ENCODE measurements at regions not wholly inside any gene's neighbourhood (a gene's known extent, or its start where the extent isn't known, plus 50 kb on each side); places are given as distances from the start of the nearest gene placed in this dataset.

- H4K20me1 ChIP-seq (ENCODE audit: insufficient read depth, low read length) = no peaks in the 10 kb centered on the region
- H3K4me1 ChIP-seq (ENCODE audit: control insufficient read depth, insufficient read depth, low read length) = peaks cover 6% of the 10 kb centered on the region; the same call in 1 of the 2 replicates
- H2BK15ac ChIP-seq (ENCODE audit: low read depth, low read length) = 0 out of 3 replicates have a peak overlapping the region, but pooled peaks have one; percentile 9
- H3K23ac ChIP-seq (ENCODE audit: low read depth, low read length) = no peak overlapping the region
- peak overlapping the region; percentile 76 for H4K5ac ChIP-seq (ENCODE audit: low read depth, low read length)
- peak overlapping the region; percentile 60; the same call in 1 of the 2 replicates for H3K9ac ChIP-seq (ENCODE audit: low read depth, low read length)
- POLR2A ChIA-PET (ENCODE audit: unreplicated experiment) = no interaction called here
- H2BK5ac ChIP-seq (ENCODE audit: low read depth, low read length, poor library complexity, severe bottlenecking) = peak overlapping the region; percentile 62
- H4K91ac ChIP-seq (ENCODE audit: insufficient read depth, low read depth, low read length) = no peak overlapping the region
- H3K79me1 ChIP-seq (ENCODE audit: low read depth in 1 of 2, low read length in 2 of 2) = no peaks in the 10 kb centered on the region
- in situ Hi-C loops (cut with MboI; ENCODE audit: low sequenced_read_pairs) = loop anchor here (5.0 to 25.0 kb wide), 3 partner anchors 181 to 1136 kb away; partner anchors contain the start of genes PDS5B and STARD13
- no peak overlapping the region for H2AFZ ChIP-seq (replicated peaks; ENCODE audit: low read length, poor library complexity)
- dilution Hi-C loops (cut with HindIII; ENCODE audit: low sequenced_read_pairs, unreplicated experiment) = no loop called here
- peak overlapping the region; percentile 81 for H3K18ac ChIP-seq (ENCODE audit: low read depth, low read length)
- H2AK5ac ChIP-seq (ENCODE audit: low read depth, low read length) = no peak overlapping the region
- no TSS peak for BruUV-seq (replicated peaks)
- TF ChIP-seq FOS (IDR thresholded peaks at IDR 0.05; ENCODE audit: low read depth, low read length) = no peak
- TF ChIP-seq MAFK (IDR thresholded peaks at IDR 0.05; ENCODE audit: low read depth, low read length) = no peak
- TF ChIP-seq RCOR1 (IDR thresholded peaks at IDR 0.05; ENCODE audit: insufficient replicate concordance, low read length) = no peak
- TF ChIP-seq CEBPB (IDR thresholded peaks at IDR 0.05; ENCODE audit: low read depth, low read length) = no peak
- TF ChIP-seq NFE2L2 (IDR thresholded peaks at IDR 0.05; ENCODE audit: low read depth, low read length) = no peak
- no peak for TF ChIP-seq CHD1 (IDR thresholded peaks at IDR 0.05; ENCODE audit: low read depth, low read length)
- no peak for TF ChIP-seq RFX5 (IDR thresholded peaks at IDR 0.05; ENCODE audit: low read depth, low read length)
- TF ChIP-seq BHLHE40 (IDR thresholded peaks at IDR 0.05; ENCODE audit: low read depth, low read length) = no peak
- TF ChIP-seq MXI1 (IDR thresholded peaks at IDR 0.05; ENCODE audit: borderline replicate concordance, low read depth, low read length) = no peak
- TF ChIP-seq RAD21 (IDR thresholded peaks at IDR 0.05; ENCODE audit: low read length) = no peak
- TF ChIP-seq USF2 (IDR thresholded peaks at IDR 0.05; ENCODE audit: low read depth, low read length) = no peak
- no peak for TF ChIP-seq POLR2A (IDR thresholded peaks at IDR 0.05; ENCODE audit: low read depth, low read length)
- TF ChIP-seq SMC3 (IDR thresholded peaks at IDR 0.05; ENCODE audit: low read depth, low read length) = no peak
- TF ChIP-seq MAZ (IDR thresholded peaks at IDR 0.05; ENCODE audit: borderline replicate concordance, low read depth, low read length) = no peak
- no peak for TF ChIP-seq ELK1 (IDR thresholded peaks at IDR 0.05; ENCODE audit: borderline replicate concordance, low read depth, low read length)
- TF ChIP-seq CTCF (conservative IDR thresholded peaks at IDR 0.05; ENCODE audit: low read depth, low read length) = no peak
- no peak overlapping the region; the same call in 1 of the 2 replicates for H3K56ac ChIP-seq (ENCODE audit: extremely low read depth, insufficient read depth, low read length)
- H2BK120ac ChIP-seq (ENCODE audit: low read depth, low read length) = peak overlapping the region; percentile 15
- no peaks in the 10 kb centered on the region for H3K9me1 ChIP-seq (ENCODE audit: insufficient read depth, low read length)
- intact Hi-C loops (cut with micrococcal nuclease) = loop anchor here (1.0 to 10.0 kb wide), 9 partner anchors 81 to 1135 kb away; partner anchors contain the start of gene STARD13
- CTCF ChIA-PET = interaction anchor here (0.6 to 1.9 kb wide), 8 partner anchors 75 to 375 kb away, joined by 3 to 10 read pairs (median 4); no protein-coding TSS in a partner anchor
- H4K8ac ChIP-seq (ENCODE audit: low read depth in 2 of 2, low read length in 2 of 2) = peak overlapping the region; percentile 26 to 75; a peak in 3 of 4 replicates
- H3K4ac ChIP-seq (ENCODE audit: low read depth, low read length) = peak overlapping the region; percentile 8; the same call in 1 of the 2 replicates
- H3K27ac ChIP-seq (ENCODE audit: insufficient read depth, low read length) = peak overlapping the region; percentile 50; the same call in 1 of the 2 replicates
- no peak overlapping the region for H2AK9ac ChIP-seq (replicated peaks; ENCODE audit: low read depth, low read length, poor library complexity)
- H3K14ac ChIP-seq (replicated peaks; ENCODE audit: low read depth, low read length) = no peak overlapping the region
- no peak overlapping the region for H3K4me2 ChIP-seq (ENCODE audit: low read depth, low read length)
- no peak overlapping the region for H3K4me3 ChIP-seq (ENCODE audit: insufficient read depth, low read depth, low read length)
- no peaks in the 10 kb centered on the region for H3K9me3 ChIP-seq (ENCODE audit: control insufficient read depth, insufficient read depth, low read length)
- DNase-seq (no peak), ATAC-seq (ENCODE audit: low read depth) (peak; percentile 7; the same call in 1 of the 2 replicates)
- no peaks in the 10 kb centered on the region for H3K27me3 ChIP-seq (ENCODE audit: control insufficient read depth, insufficient read depth, low read length)
- no peaks in the 10 kb centered on the region for H3K36me3 ChIP-seq (ENCODE audit: control insufficient read depth, insufficient read depth, low read length)
- peak overlapping the region; percentile 28 for H2BK20ac ChIP-seq (ENCODE audit: low read depth, low read length)
Measured at GRCh38 chr13:33723365-33723764, 94.6 kb upstream of the RFC3 start.

Measured in IMR-90 (cell line).